GM18517 (cell line): ENCODE measurements at regions not wholly inside any gene's neighbourhood (a gene's known extent, or its start where the extent isn't known, plus 50 kb on each side); places are given as distances from the start of the nearest gene placed in this dataset.
"Not testable (repeated sequence)": the region's sequence is repeated elsewhere in the genome, so short reads cannot be mapped to it uniquely, and the experiment has no call there.

Experiments used
- ATAC-seq: cut with Tn5 transposase; IDR thresholded peaks from one replicate; pipeline ENCODE4 v1.9.1; 2021; ENCODE audit warnings: mild to moderate bottlenecking, moderate library complexity; ENCODE audit not compliant: unreplicated experiment

DNA sequence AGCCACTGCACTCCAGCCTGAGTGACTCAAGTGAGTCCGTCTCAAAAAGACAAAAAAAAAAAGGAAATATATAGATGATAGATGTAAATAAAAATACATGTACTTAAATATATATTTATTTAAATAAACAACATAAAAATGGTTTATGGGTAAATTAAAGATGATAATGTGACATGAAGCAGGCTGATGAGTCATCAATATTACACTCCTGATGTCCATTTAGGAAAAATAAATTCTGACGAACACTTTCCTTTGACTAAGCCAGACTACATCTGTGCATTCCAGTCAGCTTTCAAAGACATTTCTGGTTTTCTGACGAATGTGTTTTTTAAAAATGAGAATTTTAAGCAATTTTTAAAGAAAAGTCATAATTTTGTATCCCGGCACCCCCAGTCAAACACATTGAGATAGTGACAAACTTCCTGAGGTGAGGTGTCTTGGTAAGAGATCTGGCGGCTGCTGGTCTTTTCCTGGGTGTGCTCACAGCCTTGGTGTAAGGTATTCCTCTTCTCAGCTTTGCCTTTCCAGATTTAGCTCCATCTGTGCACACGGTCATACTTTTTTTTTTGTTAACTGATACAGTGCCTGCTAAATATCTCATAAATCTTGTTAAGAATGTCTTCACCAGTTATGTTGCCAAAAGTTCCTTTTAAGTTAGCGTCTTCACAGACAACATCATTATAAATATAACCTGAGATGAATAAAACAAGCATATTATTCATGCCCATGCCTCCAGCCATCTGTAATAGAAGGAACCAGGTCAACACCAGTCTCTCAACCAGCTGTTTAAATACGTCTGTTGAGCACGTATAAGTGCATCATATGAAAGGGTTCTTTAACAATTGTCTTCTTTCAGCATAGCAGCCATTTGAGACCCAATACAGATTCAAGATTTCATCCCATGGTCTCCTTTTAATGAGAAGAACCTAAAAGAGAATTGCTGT, 214.5 kb upstream of the PLD5 start:
- ATAC-seq: no peak

- no peak for ATAC-seq
Measured at GRCh38 chr1:242736611-242737010, 212.1 kb upstream of the PLD5 start.

GRCh38 chr1:242735323-242735722, 210.8 kb upstream of the PLD5 start:
- ATAC-seq: no peak

DNA sequence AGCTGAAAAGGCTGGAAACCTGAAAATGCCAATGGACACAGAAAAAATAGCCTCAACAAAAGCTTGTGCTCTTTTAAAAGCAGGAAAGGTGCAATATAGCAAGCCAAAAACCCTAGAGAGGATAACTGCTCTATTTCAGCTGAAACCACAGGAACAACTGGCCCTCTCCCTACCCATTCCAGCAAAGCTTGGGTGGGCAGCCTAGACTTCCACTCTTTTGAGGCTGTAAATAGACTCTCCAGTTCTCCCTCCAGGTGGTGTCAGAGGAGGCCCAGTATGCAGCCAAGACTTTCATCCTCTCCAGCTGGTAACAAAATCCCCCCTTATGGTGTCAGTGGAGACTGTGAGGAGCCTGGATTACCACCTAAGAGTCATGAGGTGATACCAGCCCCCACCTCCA, 206.9 kb upstream of the PLD5 start:
- ATAC-seq: no peak

- no peak for ATAC-seq
Measured at GRCh38 chr1:242728696-242729095, 204.2 kb upstream of the PLD5 start.

GRCh38 chr1:242723044-242723716, 198.7 kb upstream of the PLD5 start:
- no peak for ATAC-seq

DNA sequence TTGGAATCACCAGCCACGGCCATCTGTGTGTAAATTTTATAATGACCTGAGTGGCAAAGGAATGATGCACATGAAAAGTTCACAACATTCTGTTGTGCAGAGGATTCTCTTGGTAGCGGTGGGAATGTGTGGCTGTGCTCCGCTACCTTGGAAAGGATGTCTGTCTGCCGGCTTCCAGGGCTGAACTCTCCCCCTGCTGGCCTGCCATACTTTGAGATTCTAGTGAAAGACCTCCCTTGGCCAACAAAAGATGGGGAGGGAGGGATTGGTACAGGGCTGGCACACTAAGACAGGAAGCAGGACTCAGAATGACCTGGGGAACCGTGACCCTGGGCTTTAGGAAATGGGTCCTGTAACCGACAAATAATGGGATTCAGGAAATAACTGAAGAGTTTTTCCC, 194.5 kb upstream of the PLD5 start:
- ATAC-seq: no peak

GRCh38 chr1:242712248-242712647, 187.8 kb upstream of the PLD5 start:
- no peak for ATAC-seq

DNA sequence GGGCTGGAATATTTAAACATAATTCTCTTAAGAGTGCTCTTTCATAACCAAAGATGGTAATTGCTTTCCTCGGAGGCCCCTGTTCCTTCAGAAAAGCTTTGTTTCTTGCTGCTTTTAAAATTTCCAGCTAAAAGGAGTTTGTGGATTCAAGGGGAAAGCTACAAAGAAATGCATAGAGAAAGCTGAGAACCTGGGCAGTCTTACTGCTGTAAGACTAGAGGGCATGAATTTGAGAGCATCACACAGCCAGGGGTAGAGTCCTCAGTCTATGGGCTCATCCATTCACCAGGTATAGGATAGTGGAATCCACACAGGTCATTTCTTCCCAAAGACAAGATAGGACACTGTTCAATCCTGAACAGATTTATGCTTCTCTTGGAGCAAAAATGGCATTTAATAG, 186.3 kb upstream of the PLD5 start:
- ATAC-seq: no peak

- ATAC-seq: no peak
Measured at GRCh38 chr1:242710286-242710685, 185.8 kb upstream of the PLD5 start.

- no peak for ATAC-seq
Measured at GRCh38 chr1:242703467-242703866, 179.0 kb upstream of the PLD5 start.

- no peak for ATAC-seq
Measured at GRCh38 chr1:242692988-242693387, 168.5 kb upstream of the PLD5 start.

DNA sequence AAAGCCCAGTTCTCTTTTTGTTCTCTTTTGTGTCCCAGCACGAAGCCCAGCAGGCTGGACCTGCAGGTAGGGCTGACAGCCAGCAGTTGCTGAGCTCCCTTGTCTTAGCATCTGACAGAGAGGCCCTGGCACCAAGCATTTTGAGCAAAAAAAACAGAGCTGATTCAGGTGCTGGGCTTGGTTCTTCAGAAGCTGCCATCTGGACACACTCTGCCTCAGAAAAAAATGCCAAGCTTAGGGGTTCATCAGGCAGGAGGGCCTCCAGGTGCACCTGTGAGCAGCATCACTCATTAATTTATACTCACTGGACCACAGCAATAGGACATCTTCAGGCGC, 167.1 kb upstream of the PLD5 start:
- no peak for ATAC-seq

DNA sequence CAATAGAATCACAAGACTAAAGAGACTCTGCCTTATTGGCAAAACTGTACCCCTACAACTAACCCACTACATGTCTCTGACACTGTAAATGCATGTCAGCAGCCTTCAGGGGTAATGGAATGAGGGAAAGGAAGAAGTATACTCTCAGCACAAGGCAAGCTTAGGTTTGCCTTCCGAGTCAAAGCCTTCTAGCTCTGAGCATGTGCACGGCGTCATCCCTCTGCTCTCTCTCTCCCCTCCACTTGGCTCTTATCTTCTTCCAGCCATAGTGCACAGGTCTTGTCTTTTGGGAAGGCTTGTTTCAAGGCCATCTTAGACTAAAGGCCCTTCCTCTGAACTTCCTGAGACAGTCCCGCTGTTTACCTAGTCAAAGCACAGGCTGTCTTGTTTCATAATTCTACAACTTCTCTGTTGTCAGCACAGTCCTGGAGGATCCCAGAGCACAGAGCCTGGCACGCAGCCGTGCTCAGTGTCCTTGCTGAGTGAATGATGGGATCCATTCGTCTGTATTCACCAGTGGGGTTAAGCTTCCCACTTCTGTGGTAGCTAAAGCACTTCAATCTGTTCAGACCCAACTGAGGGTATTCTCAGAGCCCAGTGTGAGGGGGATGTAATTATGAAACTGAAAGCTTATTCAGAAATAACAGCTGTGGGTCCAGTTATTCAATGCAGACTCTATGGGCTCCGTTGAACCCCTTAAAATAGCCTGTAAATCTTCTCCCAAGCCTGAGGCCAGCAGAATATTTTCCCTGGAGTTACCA, 166.5 kb upstream of the PLD5 start:
- no peak for ATAC-seq

- ATAC-seq: no peak
Measured at GRCh38 chr1:242689378-242689777, 164.9 kb upstream of the PLD5 start.

DNA sequence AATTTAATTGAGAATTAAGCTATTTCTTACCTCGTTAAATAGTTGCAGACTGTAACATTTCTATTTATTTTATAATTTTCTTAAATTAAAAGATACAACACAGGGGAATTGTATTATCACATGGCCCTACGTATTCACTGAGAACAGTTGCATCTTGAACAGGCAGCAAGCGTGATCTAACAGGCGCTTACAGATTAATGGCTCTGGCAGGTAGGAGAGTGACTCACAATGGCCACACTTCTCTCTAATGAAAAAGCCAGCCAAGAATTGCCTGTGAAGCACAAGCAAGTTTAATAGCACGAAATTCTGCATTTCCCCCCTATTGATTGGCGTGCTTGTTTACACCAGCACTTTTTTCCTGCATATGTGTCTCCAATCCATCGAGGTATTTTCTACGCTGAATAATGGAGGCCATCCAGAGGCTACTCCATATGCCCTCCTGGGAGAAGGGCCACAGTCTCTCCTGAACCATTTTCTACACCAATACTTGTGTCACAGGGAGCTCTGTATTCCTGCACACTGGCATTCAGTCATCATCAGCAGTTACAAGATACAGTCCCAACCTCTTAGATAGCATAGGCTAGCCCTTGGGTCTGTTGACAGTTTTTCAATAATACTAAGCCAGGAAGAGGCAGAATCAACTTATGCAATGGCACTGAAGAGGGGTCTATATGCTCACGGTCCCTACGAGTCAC, 150.6 kb upstream of the PLD5 start:
- no peak for ATAC-seq

DNA sequence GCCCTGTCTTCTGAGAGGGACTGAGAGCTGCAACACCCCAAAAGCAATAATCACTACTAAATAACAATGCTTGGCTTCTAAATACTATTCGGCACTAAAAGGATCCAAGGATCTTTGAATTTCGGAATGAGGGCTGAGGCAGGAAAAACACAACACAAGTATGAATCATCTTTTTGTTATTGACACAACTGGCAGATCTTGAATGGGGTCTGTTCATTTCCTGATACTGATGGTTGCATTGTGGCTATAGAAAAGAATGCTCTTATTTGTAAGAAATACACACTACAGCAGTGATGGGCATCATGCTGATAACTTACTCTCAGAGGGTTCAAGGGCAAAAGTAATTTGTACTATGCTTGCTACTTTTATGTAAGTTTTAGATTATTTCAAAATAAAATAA, 149.2 kb upstream of the PLD5 start:
- no peak for ATAC-seq

DNA sequence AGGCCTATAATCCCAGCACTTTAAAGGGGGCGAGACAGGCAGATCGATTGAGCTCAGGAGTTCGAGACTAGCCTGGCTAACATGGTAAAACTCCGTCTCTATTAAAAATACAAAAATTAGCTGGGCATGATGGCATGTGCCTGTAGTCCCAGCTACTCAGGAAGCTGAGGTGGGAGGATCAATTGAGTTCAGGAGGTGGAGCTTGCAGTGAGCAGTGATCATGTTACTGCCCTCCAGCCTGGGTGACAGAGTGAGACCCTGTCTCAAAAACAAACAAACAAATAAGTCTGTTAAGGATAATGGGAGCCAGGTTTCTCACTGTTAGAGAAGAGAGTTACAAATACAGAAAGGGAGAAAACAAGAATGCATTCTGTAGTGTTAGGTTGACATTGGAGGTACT, 148.7 kb upstream of the PLD5 start:
- ATAC-seq: not testable (repeated sequence)

GRCh38 chr1:242670019-242670418, 145.5 kb upstream of the PLD5 start:
- ATAC-seq: no peak

GRCh38 chr1:242662886-242663285, 138.4 kb upstream of the PLD5 start:
- no peak for ATAC-seq

DNA sequence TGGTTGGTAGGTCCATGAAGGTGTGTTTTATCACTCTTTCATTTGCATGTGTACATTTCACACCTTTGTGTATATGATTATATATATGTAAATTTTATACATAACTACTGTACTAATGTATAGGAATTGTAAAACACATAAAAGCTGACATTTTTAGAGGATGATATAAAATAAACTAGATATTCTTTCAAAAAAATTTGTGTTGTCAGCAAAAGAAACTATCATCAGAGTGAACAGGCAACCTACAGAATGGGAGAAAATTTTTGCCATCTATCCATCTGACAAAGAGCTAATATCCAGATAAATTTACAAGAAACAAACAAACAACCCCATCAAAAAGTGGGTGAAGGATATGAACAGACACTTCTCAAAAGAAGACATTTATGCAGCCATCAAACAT, 129.3 kb upstream of the PLD5 start:
- not testable (repeated sequence) for ATAC-seq
